ENCODE measurements at regions not wholly inside any gene's neighbourhood (a gene's known extent, or its start where the extent isn't known, plus 50 kb on each side); places are given as distances from the start of the nearest gene placed in this dataset.
"Not testable (repeated sequence)": the region's sequence is repeated elsewhere in the genome, so short reads cannot be mapped to it uniquely, and the experiment has no call there.

DNA sequence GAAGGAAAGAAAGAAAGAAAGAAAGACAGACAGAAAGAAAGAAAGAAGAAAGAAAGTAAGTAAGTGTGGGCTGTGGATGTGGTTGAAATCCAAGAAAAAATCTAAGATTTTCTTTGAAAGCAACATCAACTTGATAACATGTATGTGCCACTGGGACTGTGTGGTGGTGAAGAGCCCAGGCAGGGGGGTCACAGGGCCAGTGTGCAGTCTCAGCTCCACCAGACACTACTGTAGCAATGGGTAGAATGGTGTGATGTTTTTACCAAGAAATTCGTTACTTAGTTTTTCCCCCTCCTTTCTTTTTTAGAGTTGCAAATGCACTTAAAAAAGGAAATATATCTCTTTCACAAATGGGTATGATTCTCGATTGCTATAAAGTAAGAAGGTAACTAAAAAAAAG is 71.9 kb upstream of the CNEP1R1 start:
- peaks cover 8% of the 10 kb centered on the region for H3K27me3 Mint-ChIP-seq
- H3K9me3 Mint-ChIP-seq = no peaks in the 10 kb centered on the region
- intact Hi-C loops (cut with micrococcal nuclease) = no loop called here
- no peak overlapping the region for H3K4me3 Mint-ChIP-seq
- H3K27ac Mint-ChIP-seq = no peak overlapping the region
- H3K36me3 Mint-ChIP-seq (ENCODE audit: low read depth) = no peaks in the 10 kb centered on the region
- H3K4me1 Mint-ChIP-seq = no peaks in the 10 kb centered on the region
- DNase-seq = no peak

DNA sequence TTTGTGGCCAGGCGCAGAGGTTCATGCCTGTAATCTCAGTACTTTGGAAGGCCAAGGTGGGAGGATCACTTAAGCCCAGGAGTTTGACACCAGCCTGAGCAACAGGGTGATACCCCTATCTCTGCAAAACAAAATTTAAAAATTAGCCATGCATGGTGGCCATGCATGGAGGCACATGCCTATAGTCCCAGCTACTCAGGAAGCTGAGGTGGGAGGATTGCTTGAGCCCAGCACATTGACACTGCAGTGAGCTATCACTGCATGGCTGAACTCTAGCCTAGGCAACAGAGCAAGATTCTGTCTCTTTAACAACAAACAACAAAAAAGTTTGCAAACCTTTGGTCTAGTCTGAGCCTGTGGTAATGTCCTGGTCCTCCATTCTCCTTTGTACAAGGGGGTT is 69.2 kb upstream of the CNEP1R1 start:
- no peaks in the 10 kb centered on the region for H3K4me1 Mint-ChIP-seq
- DNase-seq = no peak
- no peaks in the 10 kb centered on the region for H3K36me3 Mint-ChIP-seq (ENCODE audit: low read depth)
- H3K27ac Mint-ChIP-seq = no peak overlapping the region
- intact Hi-C loops (cut with micrococcal nuclease) = no loop called here
- H3K27me3 Mint-ChIP-seq = peaks cover 5% of the 10 kb centered on the region
- no peaks in the 10 kb centered on the region for H3K9me3 Mint-ChIP-seq
- no peak overlapping the region for H3K4me3 Mint-ChIP-seq

DNA sequence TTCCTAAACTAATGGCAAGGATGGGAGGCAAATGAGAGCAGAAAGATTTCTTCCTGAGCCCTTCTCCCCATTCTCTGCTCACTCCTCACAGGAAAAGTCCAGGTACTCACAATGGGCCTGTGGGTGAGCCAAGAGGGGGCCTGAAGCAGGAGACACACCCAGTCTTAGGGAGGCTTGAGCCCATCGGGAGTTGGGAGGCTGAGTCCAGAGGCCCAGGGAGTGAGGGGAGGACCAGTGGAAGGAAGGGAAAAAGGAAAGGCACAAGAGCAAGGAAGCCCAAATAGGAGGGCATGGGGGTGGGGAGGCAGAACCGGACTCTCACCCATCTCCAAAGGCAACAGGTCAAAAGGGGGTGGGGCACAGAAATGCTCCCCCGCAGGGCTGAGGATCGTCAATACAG is 68.1 kb upstream of the CNEP1R1 start:
- peaks cover 7% of the 10 kb centered on the region for H3K27me3 Mint-ChIP-seq
- no peak for DNase-seq
- no peak overlapping the region for H3K27ac Mint-ChIP-seq
- H3K36me3 Mint-ChIP-seq (ENCODE audit: low read depth) = no peaks in the 10 kb centered on the region
- no peak overlapping the region for H3K4me3 Mint-ChIP-seq
- intact Hi-C loops (cut with micrococcal nuclease) = no loop called here
- no peaks in the 10 kb centered on the region for H3K4me1 Mint-ChIP-seq
- no peaks in the 10 kb centered on the region for H3K9me3 Mint-ChIP-seq

DNA sequence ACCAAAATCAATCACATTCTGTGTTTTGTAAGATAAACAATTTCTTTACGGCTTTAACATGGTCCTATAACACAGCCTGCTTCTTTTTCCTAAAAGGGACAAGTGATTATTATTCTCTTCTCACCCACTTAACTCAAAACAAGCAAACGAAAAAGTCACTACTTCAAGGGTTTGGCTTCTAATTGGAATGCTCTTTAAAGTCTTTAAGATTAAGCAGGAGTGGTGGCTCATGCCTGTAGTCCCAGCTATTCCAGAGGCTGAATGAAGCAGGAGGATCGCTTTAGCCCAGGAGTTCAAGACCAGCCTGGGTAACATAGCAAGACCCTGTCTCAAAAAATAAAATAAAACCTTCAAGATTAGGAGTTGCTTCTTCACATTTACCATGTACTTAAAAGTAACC is 66.6 kb upstream of the CNEP1R1 start:
- H3K9me3 Mint-ChIP-seq = no peaks in the 10 kb centered on the region
- no peak overlapping the region for H3K4me3 Mint-ChIP-seq
- no peak for DNase-seq
- H3K27me3 Mint-ChIP-seq = peaks cover 7% of the 10 kb centered on the region
- no peaks in the 10 kb centered on the region for H3K36me3 Mint-ChIP-seq (ENCODE audit: low read depth)
- H3K4me1 Mint-ChIP-seq = no peaks in the 10 kb centered on the region
- H3K27ac Mint-ChIP-seq = no peak overlapping the region
- intact Hi-C loops (cut with micrococcal nuclease) = no loop called here

DNA sequence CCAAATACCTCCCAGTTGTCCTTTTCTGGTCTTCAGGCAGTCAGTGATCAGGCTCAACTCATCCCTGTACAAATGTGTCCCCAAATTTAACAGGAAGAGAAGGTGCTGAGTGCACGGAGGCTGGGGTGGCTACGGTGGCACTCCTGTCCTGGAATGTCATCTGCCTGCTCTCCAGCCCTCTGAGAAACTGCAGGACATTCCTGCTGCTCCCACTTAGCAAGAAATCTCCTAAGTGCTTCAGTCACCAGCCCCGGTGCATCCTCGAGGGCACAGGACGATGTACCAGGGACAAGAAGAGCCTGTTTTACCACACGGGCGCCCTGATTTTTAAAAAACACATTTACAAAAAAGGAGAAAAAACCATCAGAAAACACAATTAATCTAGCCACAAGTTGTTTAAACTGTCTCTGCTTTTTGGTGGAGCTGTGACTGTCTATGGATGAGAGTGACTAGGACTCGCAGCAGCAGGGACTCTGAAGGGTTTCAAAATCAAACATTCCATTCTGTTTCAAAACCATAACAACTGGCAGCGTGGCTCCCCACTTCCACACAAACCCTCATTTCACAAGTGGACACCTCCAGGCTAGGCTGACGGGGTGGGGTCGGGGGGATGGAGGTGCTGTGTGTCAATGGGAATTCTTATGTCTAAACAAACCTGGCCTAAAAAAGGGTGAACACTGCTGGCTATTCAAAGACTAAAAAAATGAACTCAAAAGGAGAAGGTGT is 65.3 kb upstream of the CNEP1R1 start:
- Mint-ChIP-seq H3K27me3 (peaks cover 4% of the 10 kb centered on the region), H3K36me3 (ENCODE audit: low read depth) (no peaks in the 10 kb centered on the region)

DNA sequence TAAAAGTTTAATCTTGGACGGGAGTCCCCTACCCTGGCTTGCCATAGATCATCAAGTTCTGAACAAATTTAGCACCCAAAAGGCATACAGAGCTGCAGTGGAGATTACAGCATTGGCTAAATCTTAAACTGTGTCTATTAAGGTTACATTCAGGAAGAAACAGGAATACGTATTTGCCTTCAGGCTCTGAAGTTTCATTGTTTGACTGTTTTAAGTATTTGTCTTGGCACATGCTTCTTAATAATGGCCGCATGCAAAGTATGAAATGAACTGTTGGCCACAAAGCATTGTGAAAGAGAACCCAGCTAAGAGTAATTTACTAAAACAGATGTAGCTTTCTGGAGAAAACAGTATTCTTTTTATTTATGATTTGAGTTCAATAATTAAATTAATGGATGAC is 63.9 kb upstream of the CNEP1R1 start:
- intact Hi-C loops (cut with micrococcal nuclease) = no loop called here
- Mint-ChIP-seq H3K4me3 (no peak overlapping the region), H3K27me3 (peaks cover 4% of the 10 kb centered on the region), H3K4me1 (no peaks in the 10 kb centered on the region), H3K9me3 (no peaks in the 10 kb centered on the region), H3K27ac (no peak overlapping the region), H3K36me3 (ENCODE audit: low read depth) (no peaks in the 10 kb centered on the region)
- DNase-seq = no peak

More for the DNA sequence above, 65.3 kb upstream of the CNEP1R1 start:
- Mint-ChIP-seq H3K4me3 (no peak overlapping the region), H3K4me1 (no peaks in the 10 kb centered on the region), H3K9me3 (no peaks in the 10 kb centered on the region), H3K27ac (no peak overlapping the region)
- DNase-seq = no peak
- intact Hi-C loops (cut with micrococcal nuclease) = no loop called here

DNA sequence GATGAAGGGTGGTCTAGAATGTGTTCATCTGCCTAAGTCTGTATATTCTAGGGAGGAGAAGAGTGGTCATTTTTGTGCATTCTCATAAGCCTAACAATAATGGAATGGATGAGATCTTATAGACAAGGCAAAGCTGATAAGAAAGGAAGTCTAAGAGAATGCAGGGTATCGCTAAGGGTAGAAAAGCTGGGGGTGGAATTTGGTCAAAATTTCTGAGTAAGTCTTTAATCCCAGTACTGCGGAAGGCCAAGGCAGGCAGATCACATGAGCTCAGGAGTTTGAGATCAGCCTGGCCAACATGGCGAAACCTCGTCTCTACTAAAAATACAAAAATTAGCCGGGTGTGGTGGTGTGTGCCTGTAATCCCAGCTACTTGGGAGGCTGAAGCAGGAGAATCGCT is 62.5 kb upstream of the CNEP1R1 start:
- DNase-seq; intact Hi-C loops (cut with micrococcal nuclease); H3K9me3 Mint-ChIP-seq; H3K27ac Mint-ChIP-seq; H3K36me3 Mint-ChIP-seq (ENCODE audit: low read depth); H3K4me3 Mint-ChIP-seq; H3K27me3 Mint-ChIP-seq; H3K4me1 Mint-ChIP-seq: not testable (repeated sequence)

DNA sequence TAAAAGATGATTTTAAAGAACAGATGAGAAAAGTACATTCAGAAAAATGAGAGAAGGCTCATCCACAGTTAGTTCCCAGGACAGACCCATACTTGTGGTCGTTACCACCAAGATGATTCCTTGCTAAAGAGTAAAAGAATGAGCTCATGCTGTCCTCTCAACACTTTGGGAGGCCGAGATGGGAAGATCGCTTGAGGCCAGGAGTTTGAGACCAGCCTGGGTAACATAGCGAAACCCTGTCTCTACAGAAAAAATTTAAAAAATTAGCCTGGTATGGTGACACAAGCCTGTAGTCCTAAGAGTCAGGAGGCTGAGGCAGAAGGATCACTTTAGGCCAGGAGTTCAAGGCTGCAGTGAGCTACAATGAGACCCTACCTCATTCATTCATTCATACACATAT is 60.7 kb upstream of the CNEP1R1 start:
- intact Hi-C loops (cut with micrococcal nuclease) = no loop called here
- H3K9me3 Mint-ChIP-seq = no peaks in the 10 kb centered on the region
- no peak overlapping the region for H3K27ac Mint-ChIP-seq
- H3K4me3 Mint-ChIP-seq = no peak overlapping the region
- H3K27me3 Mint-ChIP-seq = peaks cover 6% of the 10 kb centered on the region
- H3K4me1 Mint-ChIP-seq = no peaks in the 10 kb centered on the region
- no peaks in the 10 kb centered on the region for H3K36me3 Mint-ChIP-seq (ENCODE audit: low read depth)
- DNase-seq = no peak

DNA sequence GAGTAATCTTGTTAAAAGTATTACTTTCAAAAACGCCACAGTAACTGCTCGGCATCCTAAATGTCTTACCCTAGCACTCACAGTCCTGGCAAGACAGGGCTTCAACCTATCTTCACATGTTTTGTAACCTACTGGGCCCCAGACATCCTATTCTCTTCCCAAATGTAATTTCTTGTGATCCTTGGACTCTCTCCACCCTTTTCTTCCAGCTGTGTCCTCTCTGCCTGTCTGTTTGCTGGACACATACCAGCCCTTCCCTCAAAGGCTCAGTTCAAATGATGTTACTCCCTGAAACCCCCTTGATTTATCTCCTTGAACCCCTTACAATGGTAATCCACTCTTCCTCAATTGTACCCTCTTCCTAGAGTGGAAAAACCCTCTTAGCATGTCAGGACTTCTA is 60.1 kb upstream of the CNEP1R1 start:
- no peak for DNase-seq
- intact Hi-C loops (cut with micrococcal nuclease) = no loop called here
- H3K27ac Mint-ChIP-seq = no peak overlapping the region
- H3K27me3 Mint-ChIP-seq = peaks cover 12% of the 10 kb centered on the region
- no peaks in the 10 kb centered on the region for H3K9me3 Mint-ChIP-seq
- no peaks in the 10 kb centered on the region for H3K36me3 Mint-ChIP-seq (ENCODE audit: low read depth)
- no peak overlapping the region for H3K4me3 Mint-ChIP-seq
- H3K4me1 Mint-ChIP-seq = no peaks in the 10 kb centered on the region

DNA sequence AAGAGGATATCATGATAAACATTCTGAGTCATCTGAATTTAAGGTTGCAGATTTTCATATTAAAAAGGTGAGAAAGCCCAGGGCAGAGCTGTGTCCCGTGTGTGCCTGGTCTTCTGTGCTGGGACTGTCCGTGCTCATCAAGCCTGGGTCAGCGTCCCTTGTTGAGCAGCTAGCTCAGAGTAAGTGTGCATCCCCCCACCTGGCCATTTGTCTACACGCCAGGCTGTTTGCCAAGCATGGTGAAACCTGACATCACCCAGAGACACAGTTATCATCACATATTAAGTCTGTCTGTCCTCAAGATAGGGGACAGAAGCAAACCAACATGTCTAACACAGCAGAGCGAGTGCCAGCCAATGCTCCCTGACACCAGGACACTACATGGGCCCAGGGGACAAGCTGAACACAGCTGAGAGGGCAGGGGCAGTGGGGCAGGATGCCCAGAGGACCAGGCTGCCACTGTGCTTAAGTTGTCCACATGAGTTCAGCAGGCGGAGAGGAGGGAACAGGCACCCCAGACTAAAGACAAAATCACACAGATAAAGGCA is 57.9 kb upstream of the CNEP1R1 start:
- intact Hi-C loops (cut with micrococcal nuclease) = no loop called here
- peaks cover 18% of the 10 kb centered on the region for H3K27me3 Mint-ChIP-seq
- no peaks in the 10 kb centered on the region for H3K4me1 Mint-ChIP-seq
- H3K9me3 Mint-ChIP-seq = no peaks in the 10 kb centered on the region
- H3K4me3 Mint-ChIP-seq = no peak overlapping the region
- H3K36me3 Mint-ChIP-seq (ENCODE audit: low read depth) = no peaks in the 10 kb centered on the region
- DNase-seq = no peak
- no peak overlapping the region for H3K27ac Mint-ChIP-seq

DNA sequence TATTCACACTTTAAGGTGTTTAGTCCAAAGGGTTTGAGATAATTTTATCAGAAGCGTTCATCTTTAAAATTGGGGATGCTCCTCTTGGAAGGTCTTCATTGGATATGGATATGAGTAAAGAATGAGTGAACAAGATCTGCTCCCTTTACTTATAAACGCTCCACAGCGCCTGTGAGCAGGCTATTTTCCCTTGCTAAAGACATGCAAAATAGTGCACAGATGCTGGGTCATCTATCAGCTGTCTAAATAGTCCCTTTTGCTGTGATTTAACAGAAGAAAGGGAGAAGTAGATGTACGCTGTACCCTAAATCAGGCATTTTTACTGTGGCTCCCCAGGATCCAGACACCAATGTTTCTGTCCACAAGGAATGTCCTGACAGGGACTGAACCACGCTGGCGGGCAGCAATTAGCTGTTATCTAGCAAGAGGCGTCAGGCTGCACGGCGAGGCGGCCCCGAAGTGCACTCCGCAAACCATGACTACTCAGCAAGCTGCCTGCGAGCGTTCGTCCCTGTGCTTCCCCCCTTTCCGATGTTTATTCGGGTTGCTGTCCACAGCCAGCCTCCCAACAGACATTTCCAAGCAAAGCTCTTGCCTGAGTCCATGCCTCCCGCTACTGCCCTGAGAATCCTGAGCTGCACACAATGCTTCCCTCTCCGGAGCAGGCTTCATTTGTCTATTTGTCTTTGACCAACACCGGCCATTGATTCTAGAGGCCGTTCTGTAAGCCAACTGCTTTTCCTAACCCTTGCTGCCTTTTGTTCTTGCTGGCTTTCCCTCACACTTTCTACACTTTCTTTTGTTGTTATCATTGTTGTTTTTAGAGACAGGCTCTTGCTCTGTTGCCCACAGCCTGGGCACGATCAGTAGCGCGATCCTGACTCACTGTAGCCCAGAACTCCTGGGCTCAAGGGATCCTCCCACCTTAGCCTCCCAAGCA is 55.7 kb upstream of the CNEP1R1 start:
- Mint-ChIP-seq H3K27ac (no peak overlapping the region), H3K4me1 (no peaks in the 10 kb centered on the region), H3K9me3 (no peaks in the 10 kb centered on the region), H3K4me3 (no peak overlapping the region), H3K27me3 (peaks cover 22% of the 10 kb centered on the region), H3K36me3 (ENCODE audit: low read depth) (no peaks in the 10 kb centered on the region)
- intact Hi-C loops (cut with micrococcal nuclease) = no loop called here
- DNase-seq = no peak

DNA sequence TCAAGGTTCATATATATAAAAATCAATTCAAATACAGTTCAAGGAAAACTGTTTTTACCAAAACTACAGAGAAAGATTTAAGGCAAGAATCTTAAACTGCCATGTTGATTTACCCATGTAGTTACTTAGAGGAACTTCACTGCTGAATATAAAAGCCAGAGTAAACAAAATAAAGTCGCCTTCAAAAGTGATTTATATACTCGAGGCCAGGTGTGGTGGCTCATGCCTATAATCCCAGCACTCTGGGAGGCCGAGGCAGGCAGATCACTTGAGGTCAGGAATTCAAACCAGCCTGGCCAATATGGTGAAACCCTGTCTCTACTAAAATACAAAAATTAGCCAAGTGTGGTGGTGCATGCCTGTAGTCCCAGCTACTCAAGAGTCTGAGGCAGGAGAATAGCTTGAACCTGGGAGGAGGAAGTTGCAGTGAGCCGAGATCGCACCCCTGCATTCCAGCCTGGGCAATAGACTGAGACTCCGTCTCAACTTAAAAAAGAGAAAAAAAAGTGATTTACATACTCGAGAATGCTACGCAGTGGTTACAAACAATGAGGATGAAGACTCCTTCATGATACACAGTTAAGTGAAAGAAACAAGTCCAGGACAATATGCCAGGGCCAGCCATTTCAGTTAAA is 54.1 kb upstream of the CNEP1R1 start:
- no peaks in the 10 kb centered on the region for H3K36me3 Mint-ChIP-seq (ENCODE audit: low read depth)
- H3K4me3 Mint-ChIP-seq = no peak overlapping the region
- H3K27ac Mint-ChIP-seq = no peak overlapping the region
- intact Hi-C loops (cut with micrococcal nuclease) = no loop called here
- peaks cover 22% of the 10 kb centered on the region for H3K27me3 Mint-ChIP-seq
- DNase-seq = no peak
- no peaks in the 10 kb centered on the region for H3K4me1 Mint-ChIP-seq
- H3K9me3 Mint-ChIP-seq = no peaks in the 10 kb centered on the region

DNA sequence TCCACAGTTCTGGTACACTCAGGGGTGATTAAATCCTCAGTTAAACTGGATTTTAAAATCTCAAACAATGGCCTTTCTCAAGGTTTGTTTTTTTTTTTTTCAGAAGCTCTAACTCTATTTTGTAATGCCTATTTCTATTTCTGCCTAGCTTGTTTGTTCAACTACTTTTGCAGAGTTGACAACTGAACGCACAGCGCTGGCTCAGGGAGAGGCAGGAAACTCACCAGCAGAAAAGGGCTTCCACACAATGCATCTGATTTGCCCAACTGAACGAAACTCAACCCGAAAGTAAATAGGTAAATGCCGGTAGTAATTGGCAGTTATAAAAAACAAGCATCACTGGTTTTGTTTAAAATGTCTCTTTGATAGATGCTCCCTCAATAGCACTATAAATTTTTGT is 52.7 kb upstream of the CNEP1R1 start:
- Mint-ChIP-seq H3K27ac (no peak overlapping the region), H3K4me1 (no peaks in the 10 kb centered on the region), H3K27me3 (peaks cover 19% of the 10 kb centered on the region), H3K9me3 (peaks cover under 1% of the 10 kb centered on the region), H3K36me3 (ENCODE audit: low read depth) (no peaks in the 10 kb centered on the region), H3K4me3 (no peak overlapping the region)
- intact Hi-C loops (cut with micrococcal nuclease) = no loop called here
- no peak for DNase-seq

DNA sequence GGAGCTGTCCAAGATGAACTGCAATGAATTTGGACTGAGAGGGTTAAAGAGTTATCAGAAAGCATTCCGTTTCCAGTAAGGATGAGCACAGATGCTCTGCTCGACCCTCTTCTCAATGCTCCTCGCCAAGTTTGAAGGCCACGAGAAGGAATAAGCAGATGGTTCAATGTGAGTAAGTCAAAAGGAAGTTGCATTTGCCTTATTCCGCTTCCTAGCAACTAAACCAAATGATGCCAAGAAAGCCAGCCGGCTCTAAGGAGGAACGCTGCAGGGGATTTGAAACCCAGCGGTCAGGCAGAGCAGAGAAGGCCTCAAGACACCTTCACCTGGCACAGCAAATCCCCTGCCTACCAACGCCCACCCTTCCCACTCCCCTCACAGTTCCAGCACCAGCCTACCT is 52.1 kb upstream of the CNEP1R1 start:
- Mint-ChIP-seq H3K36me3 (ENCODE audit: low read depth) (no peaks in the 10 kb centered on the region), H3K9me3 (peaks cover 5% of the 10 kb centered on the region), H3K4me3 (no peak overlapping the region), H3K27ac (no peak overlapping the region), H3K27me3 (peaks cover 20% of the 10 kb centered on the region), H3K4me1 (no peaks in the 10 kb centered on the region)
- no peak for DNase-seq
- intact Hi-C loops (cut with micrococcal nuclease) = no loop called here
